Uterus (tissue), 2 donors: ENCODE measurements at regions not wholly inside any gene's neighbourhood (a gene's known extent, or its start where the extent isn't known, plus 50 kb on each side); places are given as distances from the start of the nearest gene placed in this dataset.

Experiments
- CTCF ChIP-seq, 4 experiments: fragments of 200-600 bp in 2 of 4; fragments of 450-650 bp in 2 of 4; sonication (generic) in 2 of 4; IDR thresholded peaks; one replicate each; pipeline ENCODE4 v1.5.1; 2016 to 2019; ENCODE audit warnings: antibody characterized with exemption in 4 of 4, mild to moderate bottlenecking in 2 of 4, moderate library complexity in 1 of 4
- POLR2A ChIP-seq, 2 donors: fragments of 450-650 bp; IDR thresholded peaks; one replicate each; pipeline ENCODE4 v1.6.1; 2016; ENCODE audit warnings: antibody characterized with exemption in 2 of 2, mild to moderate bottlenecking in 1 of 2, moderate library complexity in 1 of 2

DNA sequence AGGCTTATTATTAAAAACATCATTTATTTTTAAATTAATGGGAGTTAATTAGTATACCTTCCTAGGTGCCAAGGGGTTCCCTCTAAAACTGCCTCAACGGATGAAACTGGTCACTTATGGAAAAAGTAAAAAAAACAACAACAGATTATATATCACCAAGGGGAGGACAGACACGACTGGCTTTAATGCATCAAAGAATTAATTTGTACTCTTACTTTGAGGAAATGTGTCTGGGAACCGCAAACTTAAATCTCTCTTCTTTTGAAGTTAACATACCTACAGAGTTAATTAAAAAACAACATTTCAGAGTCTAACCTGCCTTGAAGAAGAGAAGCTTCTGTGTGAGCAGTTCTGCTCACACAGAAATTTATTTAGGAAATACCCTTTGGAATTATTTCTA lies 354.6 kb downstream of the LRRC70 start:
- TF ChIP-seq POLR2A (IDR thresholded peaks at IDR 0.05) (no peak), CTCF (IDR thresholded peaks at IDR 0.05) (no peak)
